HUES6 (cell line): ENCODE measurements at regions not wholly inside any gene's neighbourhood (a gene's known extent, or its start where the extent isn't known, plus 50 kb on each side); places are given as distances from the start of the nearest gene placed in this dataset.

ENCODE experiments used
- H3K27ac ChIP-seq: 2 replicates; pipeline ENCODE4 v1.7.0; 2013; ENCODE audit warnings: low read depth, mild to moderate bottlenecking, low read length, inconsistent platforms
- H3K27me3 ChIP-seq: 2 replicates; pipeline ENCODE4 v1.6.1; 2013; ENCODE audit warnings: low read length; ENCODE audit not compliant: control insufficient read depth, insufficient read depth
- H3K36me3 ChIP-seq: 2 replicates; pipeline ENCODE4 v1.6.1; 2013; ENCODE audit warnings: low read length; ENCODE audit not compliant: control insufficient read depth, insufficient read depth
- H3K4me1 ChIP-seq: 2 replicates; pipeline ENCODE4 v1.6.1; 2013; ENCODE audit warnings: low read length; ENCODE audit not compliant: control insufficient read depth, insufficient read depth
- H3K4me3 ChIP-seq: 2 replicates; pipeline ENCODE4 v1.5.1; 2013; ENCODE audit warnings: low read depth, low read length
- H3K9ac ChIP-seq: one replicate; pipeline ENCODE4 v1.6.1; 2013; ENCODE audit warnings: mild to moderate bottlenecking, low read length
- H3K9me3 ChIP-seq: 2 replicates; pipeline ENCODE4 v1.6.1; 2013; ENCODE audit warnings: low read depth, low read length; ENCODE audit not compliant: control insufficient read depth, insufficient read depth

DNA sequence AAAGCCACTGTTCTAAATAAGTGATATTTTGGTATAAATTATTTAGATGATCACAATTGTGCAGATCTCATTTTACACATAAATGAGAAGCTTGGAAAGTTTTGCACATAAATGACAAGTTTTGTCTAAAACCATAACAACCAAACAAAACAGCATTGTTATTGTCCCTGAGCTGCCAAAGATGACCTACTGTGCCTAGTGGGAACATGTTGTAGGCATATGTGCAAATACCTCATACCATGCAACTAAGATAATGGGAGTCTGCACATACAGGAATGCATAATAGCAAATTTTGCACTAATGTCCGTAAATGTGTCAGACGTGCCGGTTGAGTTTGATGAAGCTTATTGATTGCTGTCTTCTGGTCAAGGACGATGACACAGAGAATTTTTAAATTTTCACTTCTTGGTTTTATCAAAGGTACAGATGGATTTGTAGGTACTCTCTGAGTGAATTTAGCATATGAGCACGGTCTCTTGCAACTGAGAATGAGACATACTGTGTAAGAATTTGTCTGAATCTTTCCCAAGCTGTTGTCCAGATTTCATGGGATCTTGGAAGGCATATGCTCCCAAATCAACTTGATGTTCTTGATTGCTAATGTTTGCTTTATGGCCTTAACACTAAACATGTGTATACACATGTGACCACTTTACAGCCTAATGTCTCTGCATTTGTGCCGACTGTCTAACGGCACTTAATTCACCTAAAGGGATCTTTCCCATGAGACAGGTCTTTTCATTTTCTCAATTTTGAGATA, 1133.5 kb downstream of the FAT4 start:
- H3K9me3 ChIP-seq, result no peaks in the 10 kb centered on the region
- H3K27ac ChIP-seq, result no peak overlapping the region
- H3K36me3 ChIP-seq, result no peaks in the 10 kb centered on the region
- H3K4me3 ChIP-seq, result no peak overlapping the region
- peaks cover 12% of the 10 kb centered on the region; the same call in 1 of the 2 replicates for H3K4me1 ChIP-seq
- no peaks in the 10 kb centered on the region for H3K27me3 ChIP-seq
- H3K9ac ChIP-seq, result no peak overlapping the region

- H3K4me3 ChIP-seq, result no peak overlapping the region
- peaks cover 6% of the 10 kb centered on the region; the same call in 1 of the 2 replicates for H3K4me1 ChIP-seq
- no peaks in the 10 kb centered on the region for H3K36me3 ChIP-seq
- no peaks in the 10 kb centered on the region for H3K27me3 ChIP-seq
- H3K27ac ChIP-seq, result no peak overlapping the region
- H3K9me3 ChIP-seq, result no peaks in the 10 kb centered on the region
- H3K9ac ChIP-seq, result no peak overlapping the region
Measured at GRCh38 chr4:126451237-126451873, 1136.6 kb downstream of the FAT4 start.

DNA sequence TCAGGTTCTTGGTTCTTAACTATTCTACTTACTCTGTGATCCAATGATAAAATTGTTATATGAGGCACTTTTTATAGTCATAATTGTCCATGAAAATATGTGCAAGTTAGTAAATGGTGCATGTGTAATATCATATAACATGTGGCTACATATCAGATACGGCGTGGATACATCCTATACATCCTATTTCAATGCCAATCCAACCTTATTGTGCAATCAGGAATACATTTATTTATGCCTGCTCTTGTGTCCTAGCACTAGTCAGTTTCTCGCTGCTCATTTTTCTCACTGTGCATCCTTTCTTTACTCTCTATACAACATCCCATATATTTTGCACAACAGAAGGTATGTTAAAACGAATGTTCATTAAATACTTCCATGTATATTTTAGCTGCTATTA, 1141.1 kb downstream of the FAT4 start:
- H3K27me3 ChIP-seq, result no peaks in the 10 kb centered on the region
- H3K27ac ChIP-seq, result no peak overlapping the region
- H3K36me3 ChIP-seq, result no peaks in the 10 kb centered on the region
- H3K9me3 ChIP-seq, result no peaks in the 10 kb centered on the region
- H3K4me1 ChIP-seq, result no peaks in the 10 kb centered on the region
- no peak overlapping the region for H3K9ac ChIP-seq
- no peak overlapping the region for H3K4me3 ChIP-seq

DNA sequence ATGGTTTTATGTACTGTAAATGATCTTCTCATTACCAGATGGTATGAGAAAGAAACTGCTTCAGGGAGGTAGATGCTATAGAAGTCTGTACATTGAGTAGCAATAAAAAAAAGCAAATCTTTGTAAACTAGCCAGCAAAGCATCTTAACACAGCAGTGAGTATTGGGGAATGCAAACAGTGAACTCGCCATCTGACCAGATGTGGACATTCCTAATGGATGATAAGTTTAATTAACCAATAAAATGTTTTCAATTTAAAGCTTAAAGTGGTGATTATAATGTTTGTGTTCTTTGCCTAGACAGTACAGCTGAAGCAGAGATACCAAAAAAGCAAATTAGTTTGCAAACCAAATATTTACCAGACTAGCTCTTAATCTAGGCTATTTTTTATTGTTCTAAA, 1144.2 kb downstream of the FAT4 start:
- H3K4me3 ChIP-seq, result no peak overlapping the region

DNA sequence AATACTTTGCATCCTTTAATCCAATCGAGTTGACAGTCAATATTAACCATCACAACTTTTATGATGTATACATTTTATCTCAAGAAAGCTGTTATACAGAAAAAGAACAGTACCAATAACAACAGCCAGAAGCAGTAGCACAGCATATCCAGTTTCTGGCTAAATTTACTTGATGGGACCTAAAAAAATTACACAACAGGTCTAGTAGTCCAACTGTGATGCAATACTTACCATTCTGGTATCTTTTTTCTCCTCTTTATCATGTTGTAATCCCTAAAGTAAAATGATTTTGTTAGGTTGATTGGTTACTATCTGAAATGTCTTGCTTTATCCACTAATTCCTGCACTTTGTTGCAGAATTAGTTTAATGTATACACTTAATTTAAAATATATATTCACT, 1150.6 kb downstream of the FAT4 start:
- no peaks in the 10 kb centered on the region for H3K36me3 ChIP-seq
- no peak overlapping the region for H3K9ac ChIP-seq
- no peak overlapping the region for H3K4me3 ChIP-seq
- H3K9me3 ChIP-seq, result no peaks in the 10 kb centered on the region
- H3K27ac ChIP-seq, result no peak overlapping the region
- H3K4me1 ChIP-seq, result no peaks in the 10 kb centered on the region
- H3K27me3 ChIP-seq, result no peaks in the 10 kb centered on the region

More for the DNA sequence above, 1144.2 kb downstream of the FAT4 start:
- Histone ChIP-seq H3K27ac (no peak overlapping the region), H3K36me3 (no peaks in the 10 kb centered on the region), H3K27me3 (no peaks in the 10 kb centered on the region), H3K4me1 (no peaks in the 10 kb centered on the region), H3K9ac (no peak overlapping the region), H3K9me3 (no peaks in the 10 kb centered on the region)

GRCh38 chr4:126466848-126467247, 1152.1 kb downstream of the FAT4 start:
- Histone ChIP-seq H3K36me3 (no peaks in the 10 kb centered on the region), H3K27me3 (no peaks in the 10 kb centered on the region), H3K9ac (no peak overlapping the region), H3K4me1 (no peaks in the 10 kb centered on the region), H3K4me3 (no peak overlapping the region), H3K27ac (no peak overlapping the region), H3K9me3 (no peaks in the 10 kb centered on the region)

DNA sequence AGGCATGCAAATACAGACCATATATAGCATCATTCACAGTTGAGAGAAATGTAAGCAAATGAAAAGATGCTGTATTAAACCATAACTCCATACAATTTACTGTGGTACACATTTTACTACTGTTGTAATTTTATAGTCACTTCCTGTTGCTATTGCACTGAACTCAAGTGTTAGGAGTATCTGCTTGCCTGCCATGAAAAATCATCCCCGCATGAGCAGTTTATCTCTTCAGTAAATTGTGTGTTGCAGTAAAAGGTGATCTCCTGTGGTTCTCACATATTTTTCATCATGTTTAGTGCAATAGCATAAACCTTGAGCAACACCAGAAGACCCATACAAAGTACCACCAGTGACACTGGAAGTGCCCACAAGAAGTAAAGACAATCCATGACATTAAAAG, 1153.4 kb downstream of the FAT4 start:
- Histone ChIP-seq H3K27me3 (no peaks in the 10 kb centered on the region), H3K9me3 (no peaks in the 10 kb centered on the region), H3K27ac (no peak overlapping the region), H3K4me1 (no peaks in the 10 kb centered on the region), H3K4me3 (no peak overlapping the region), H3K36me3 (no peaks in the 10 kb centered on the region), H3K9ac (no peak overlapping the region)

- Histone ChIP-seq H3K9me3 (0 out of 2 replicates have a peak, but pooled peaks cover 6% of the 10 kb centered on the region), H3K27ac (no peak overlapping the region), H3K4me3 (no peak overlapping the region), H3K36me3 (no peaks in the 10 kb centered on the region), H3K4me1 (no peaks in the 10 kb centered on the region), H3K27me3 (no peaks in the 10 kb centered on the region), H3K9ac (no peak overlapping the region)
Measured at GRCh38 chr4:126470862-126471261, 1156.1 kb downstream of the FAT4 start.

DNA sequence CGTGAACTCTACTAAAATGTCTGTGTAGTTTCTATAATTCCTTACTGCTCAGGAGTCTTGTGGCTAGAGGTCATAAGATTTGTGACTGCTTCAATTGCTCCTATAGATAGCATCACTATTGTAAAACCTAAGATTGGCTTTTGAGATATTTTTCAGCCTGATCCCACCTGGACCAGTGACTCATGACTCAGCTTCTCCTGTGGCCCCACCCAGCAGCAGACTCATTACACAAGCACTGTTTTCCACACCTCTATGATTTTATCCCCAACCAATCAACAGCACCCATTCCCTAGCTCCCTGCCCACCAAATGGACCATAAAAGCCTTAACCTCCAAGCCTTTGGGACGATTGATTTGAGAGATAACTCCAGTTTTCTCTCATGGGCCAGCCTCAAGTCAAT, 1157.0 kb upstream of the INTU start:
- Histone ChIP-seq H3K4me1 (no peaks in the 10 kb centered on the region), H3K36me3 (no peaks in the 10 kb centered on the region), H3K9ac (no peak overlapping the region), H3K27me3 (no peaks in the 10 kb centered on the region), H3K4me3 (no peak overlapping the region), H3K27ac (no peak overlapping the region), H3K9me3 (0 out of 2 replicates have a peak, but pooled peaks cover 6% of the 10 kb centered on the region)

DNA sequence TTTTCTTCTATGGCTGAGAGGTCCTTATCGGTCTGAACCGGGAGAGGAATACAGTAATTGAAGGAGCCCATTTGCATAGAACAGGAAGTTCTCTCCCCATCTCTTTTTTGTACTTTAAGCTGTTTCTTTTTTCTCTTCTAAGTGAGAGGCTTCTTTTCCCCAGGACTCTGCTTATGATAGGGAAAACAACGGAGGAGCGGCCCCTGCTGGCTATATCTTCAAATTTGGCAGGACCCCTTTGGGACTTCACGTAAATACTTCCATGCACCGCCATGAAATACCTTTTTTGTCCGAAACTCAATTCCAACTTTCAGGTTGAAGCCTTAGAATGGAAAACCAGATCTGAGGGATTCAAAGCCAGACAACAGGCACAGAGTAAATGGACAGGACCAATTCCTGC, 1153.0 kb upstream of the INTU start:
- 0 out of 2 replicates have a peak, but pooled peaks cover 6% of the 10 kb centered on the region for H3K9me3 ChIP-seq
- H3K27me3 ChIP-seq, result no peaks in the 10 kb centered on the region
- H3K27ac ChIP-seq, result no peak overlapping the region
- no peaks in the 10 kb centered on the region for H3K4me1 ChIP-seq
- H3K4me3 ChIP-seq, result no peak overlapping the region
- H3K36me3 ChIP-seq, result no peaks in the 10 kb centered on the region
- H3K9ac ChIP-seq, result no peak overlapping the region

GRCh38 chr4:126482311-126482710, 1150.4 kb upstream of the INTU start:
- Histone ChIP-seq H3K9me3 (no peaks in the 10 kb centered on the region), H3K4me3 (no peak overlapping the region), H3K4me1 (no peaks in the 10 kb centered on the region), H3K27ac (no peak overlapping the region), H3K27me3 (no peaks in the 10 kb centered on the region), H3K9ac (no peak overlapping the region), H3K36me3 (no peaks in the 10 kb centered on the region)
